HCT116 (cell line): ENCODE measurements at regions not wholly inside any gene's neighbourhood (a gene's known extent, or its start where the extent isn't known, plus 50 kb on each side); places are given as distances from the start of the nearest gene placed in this dataset.

ENCODE experiments used
- ATAC-seq: fragments of 200-7000 bp; cut with Tn5 transposase; 2 replicates; pipeline ENCODE4 v1.9.1; 2020; ENCODE audit warnings: mild to moderate bottlenecking, moderate library complexity
- BruUV-seq: library from RNA; stranded (reverse); fragments of 400-500 nt; replicated peaks from 2 replicates; lab custom pipeline; 2021; lab: Mats Ljungman, UMichigan
- CTCF ChIA-PET: fragments of 300-600 bp; sonication (Branson Sonifier 250); formaldehyde crosslinking; loops from one replicate; lab custom pipeline; 2021; ENCODE audit warnings: antibody characterized with exemption; lab: Charles Lee
- POLR2A ChIA-PET: fragments of 300-600, 350-600 bp; sonication (Branson Sonifier 250); formaldehyde crosslinking; loops from one replicate; lab custom pipeline; 2021; ENCODE audit warnings: antibody characterized with exemption; lab: Charles Lee
- RAD21 ChIA-PET, 2 experiments: fragments of 300-600 bp; sonication (Branson Sonifier 250); formaldehyde crosslinking; loops; one replicate each; lab custom pipeline; 2023; ENCODE audit warnings: low total read pairs in 2 of 2; ENCODE audit not compliant: uncharacterized antibody in 2 of 2, unreplicated experiment in 2 of 2, low non-redundant PET in 1 of 2; lab: Charles Lee
- DNase-seq: peaks from one replicate; pipeline ENCODE4 v3.0.0-alpha.2; 2010; ENCODE audit warnings: low read depth, low spot score
- H2AFZ ChIP-seq: fragments of 200-600 bp; shearing (Covaris generic), sonication (generic); 2 replicates; pipeline ENCODE4 v1.6.1; 2017; ENCODE audit warnings: low read depth, mixed run types, mixed read lengths, antibody characterized with exemption, low read length; ENCODE audit not compliant: poor library complexity, severe bottlenecking
- H3K27ac ChIP-seq: 2 replicates; pipeline ENCODE4 v1.5.1; 2012; ENCODE audit warnings: low read depth, low read length
- H3K27me3 ChIP-seq: fragments of 200-600 bp; sonication (generic); 2 replicates; pipeline ENCODE4 v1.6.1; 2016; ENCODE audit warnings: mixed run types, low read length, mixed read lengths; ENCODE audit not compliant: insufficient read depth
- H3K36me3 ChIP-seq, 2 experiments: fragments of 200-500 bp in 1 of 2; fragments of 200-600 bp in 1 of 2; sonication (Bioruptor generic) in 1 of 2; sonication (generic) in 1 of 2; 2 replicates each; pipeline versions ENCODE4 v1.5.1 to v1.6.1; 2014 to 2016; ENCODE audit warnings: low read length in 2 of 2, inconsistent platforms in 1 of 2, mixed read lengths in 1 of 2, mixed run types in 1 of 2; ENCODE audit not compliant: insufficient read depth in 2 of 2, control insufficient read depth in 1 of 2
- H3K4me1 ChIP-seq, 2 experiments: fragments of 200-600 bp in 1 of 2; sonication (generic) in 1 of 2; 2 replicates each; pipeline versions ENCODE4 v1.5.1 to v1.6.1; 2012 to 2017; ENCODE audit warnings: low read length in 2 of 2, inconsistent platforms in 1 of 2, mild to moderate bottlenecking in 1 of 2, mixed read lengths in 1 of 2, mixed run types in 1 of 2, moderate library complexity in 1 of 2; ENCODE audit not compliant: insufficient read depth in 2 of 2, control insufficient read depth in 1 of 2
- H3K4me2 ChIP-seq: fragments of 200-600 bp; sonication (generic); 2 replicates; pipeline ENCODE4 v1.6.1; 2017; ENCODE audit warnings: mixed run types, low read length, mixed read lengths
- H3K4me3 ChIP-seq, 2 experiments: fragments of 200-600 bp in 1 of 2; sonication (generic) in 1 of 2; replicated peaks in 1 of 2; 2 replicates each; pipeline ENCODE4 v1.5.1; 2011 to 2016; ENCODE audit warnings: low read length in 2 of 2, control low read depth in 1 of 2, low read depth in 1 of 2, mild to moderate bottlenecking in 1 of 2, mixed read lengths in 1 of 2, mixed run types in 1 of 2
- H3K79me2 ChIP-seq: fragments of 200-600 bp; sonication (generic); 2 replicates; pipeline ENCODE4 v1.6.1; 2017; ENCODE audit warnings: mild to moderate bottlenecking, mixed run types, low read length, moderate library complexity, mixed read lengths; ENCODE audit not compliant: insufficient read depth
- H3K9ac ChIP-seq: fragments of 200-600 bp; sonication (generic); 2 replicates; pipeline ENCODE4 v1.6.1; 2016; ENCODE audit warnings: low read length, mixed read lengths
- H3K9me2 ChIP-seq: fragments of 200-600 bp; sonication (generic), shearing (Covaris generic); 2 replicates; pipeline ENCODE4 v1.6.1; 2017; ENCODE audit warnings: mixed run types, mild to moderate bottlenecking, moderate library complexity; ENCODE audit not compliant: insufficient read depth
- H3K9me3 ChIP-seq, 2 experiments: fragments of 200-500 bp in 1 of 2; fragments of 200-600 bp in 1 of 2; sonication (Bioruptor generic) in 1 of 2; sonication (generic) in 1 of 2; 2 replicates each; pipeline ENCODE4 v1.6.1; 2014 to 2017; ENCODE audit warnings: low read length in 2 of 2, mixed read lengths in 2 of 2, inconsistent platforms in 1 of 2, low read depth in 1 of 2, mild to moderate bottlenecking in 1 of 2, mixed run types in 1 of 2, moderate library complexity in 1 of 2; ENCODE audit not compliant: control insufficient read depth in 1 of 2, insufficient read depth in 1 of 2
- H4K20me1 ChIP-seq: fragments of 200-600 bp; sonication (generic), shearing (Covaris generic); 2 replicates; pipeline ENCODE4 v1.6.1; 2017; ENCODE audit warnings: mixed run types, mild to moderate bottlenecking, moderate library complexity; ENCODE audit not compliant: insufficient read depth
- CBX3 ChIP-seq: IDR thresholded peaks from 2 replicates; pipeline ENCODE4 v1.6.1; 2012; ENCODE audit warnings: low read depth
- CEBPB ChIP-seq: IDR thresholded peaks from 2 replicates; pipeline ENCODE4 v1.6.1; 2012; ENCODE audit warnings: low read depth
- EZH2 ChIP-seq: fragments of 200-600 bp; sonication (generic); IDR thresholded peaks from 2 replicates; pipeline ENCODE4 v1.6.1; 2017; ENCODE audit warnings: antibody characterized with exemption, mixed run types
- SRF ChIP-seq: IDR thresholded peaks from 2 replicates; pipeline ENCODE4 v1.6.1; 2012; ENCODE audit warnings: low read depth
- TCF7L2 ChIP-seq: IDR thresholded peaks from 2 replicates; pipeline ENCODE4 v1.7.0; 2011; ENCODE audit warnings: borderline replicate concordance, inconsistent platforms; ENCODE audit not compliant: insufficient read depth, insufficient read length; ENCODE audit errors: extremely low read depth
- intact Hi-C: fragments of 100-400 bp; cut with micrococcal nuclease; formaldehyde crosslinking; loops from 2 replicates; pipeline ENCODE4 v1.10.0; 2022
- TF ChIP-seq, protein P1 (sequence below): IDR thresholded peaks from 2 replicates; pipeline ENCODE4 v1.6.1; 2012
- TF ChIP-seq, protein P2 (sequence below): IDR thresholded peaks from 2 replicates; pipeline ENCODE4 v1.6.1; 2012; ENCODE audit warnings: low read depth

DNA sequence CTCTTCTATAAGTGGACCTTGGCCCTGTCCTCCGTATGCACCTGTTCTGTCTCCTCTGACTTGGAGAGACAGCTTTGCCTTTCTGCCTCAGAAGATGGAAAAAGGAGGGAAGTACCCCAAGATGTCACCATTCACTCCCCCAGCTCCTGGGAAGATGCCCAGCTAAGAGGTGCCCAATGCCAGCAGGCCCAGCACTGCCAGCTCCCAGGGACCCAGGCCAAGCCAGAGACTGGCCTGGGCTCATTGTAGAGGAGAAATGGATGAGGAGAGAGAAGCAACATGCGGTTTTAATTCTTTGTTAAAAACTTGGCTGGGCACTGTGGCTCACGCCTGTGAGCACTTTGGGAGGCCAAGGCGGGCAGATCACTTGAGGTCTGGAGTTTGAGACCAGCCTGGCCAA lies 111.5 kb upstream of the ZNF507 start:
- no peak overlapping the region for H2AFZ ChIP-seq
- intact Hi-C loops, result no loop called here
- no peaks in the 10 kb centered on the region for H3K36me3 ChIP-seq
- POLR2A ChIA-PET, result no interaction called here
- no peaks in the 10 kb centered on the region for H3K4me1 ChIP-seq
- CTCF ChIA-PET, result no interaction called here
- RAD21 ChIA-PET, result no interaction called here
- no peak overlapping the region for H3K9ac ChIP-seq
- H3K9me3 ChIP-seq, result no peaks in the 10 kb centered on the region
- no peak overlapping the region for H3K4me3 ChIP-seq
- BruUV-seq, result no TSS peak
- no peaks in the 10 kb centered on the region for H3K79me2 ChIP-seq
- no peak overlapping the region for H3K4me2 ChIP-seq
- H3K27me3 ChIP-seq, result peaks cover 2% of the 10 kb centered on the region; the same call in 1 of the 2 replicates
- ATAC-seq (no peak), DNase-seq (no peak)
- H4K20me1 ChIP-seq, result no peaks in the 10 kb centered on the region
- H3K9me2 ChIP-seq, result no peaks in the 10 kb centered on the region
- H3K27ac ChIP-seq, result no peak overlapping the region
- TF ChIP-seq, protein P1, sequence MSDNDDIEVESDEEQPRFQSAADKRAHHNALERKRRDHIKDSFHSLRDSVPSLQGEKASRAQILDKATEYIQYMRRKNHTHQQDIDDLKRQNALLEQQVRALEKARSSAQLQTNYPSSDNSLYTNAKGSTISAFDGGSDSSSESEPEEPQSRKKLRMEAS, result no peak
- TF ChIP-seq SRF (no peak), EZH2 (no peak), CBX3 (no peak), TCF7L2 (no peak), CEBPB (no peak)
- TF ChIP-seq, protein P2, sequence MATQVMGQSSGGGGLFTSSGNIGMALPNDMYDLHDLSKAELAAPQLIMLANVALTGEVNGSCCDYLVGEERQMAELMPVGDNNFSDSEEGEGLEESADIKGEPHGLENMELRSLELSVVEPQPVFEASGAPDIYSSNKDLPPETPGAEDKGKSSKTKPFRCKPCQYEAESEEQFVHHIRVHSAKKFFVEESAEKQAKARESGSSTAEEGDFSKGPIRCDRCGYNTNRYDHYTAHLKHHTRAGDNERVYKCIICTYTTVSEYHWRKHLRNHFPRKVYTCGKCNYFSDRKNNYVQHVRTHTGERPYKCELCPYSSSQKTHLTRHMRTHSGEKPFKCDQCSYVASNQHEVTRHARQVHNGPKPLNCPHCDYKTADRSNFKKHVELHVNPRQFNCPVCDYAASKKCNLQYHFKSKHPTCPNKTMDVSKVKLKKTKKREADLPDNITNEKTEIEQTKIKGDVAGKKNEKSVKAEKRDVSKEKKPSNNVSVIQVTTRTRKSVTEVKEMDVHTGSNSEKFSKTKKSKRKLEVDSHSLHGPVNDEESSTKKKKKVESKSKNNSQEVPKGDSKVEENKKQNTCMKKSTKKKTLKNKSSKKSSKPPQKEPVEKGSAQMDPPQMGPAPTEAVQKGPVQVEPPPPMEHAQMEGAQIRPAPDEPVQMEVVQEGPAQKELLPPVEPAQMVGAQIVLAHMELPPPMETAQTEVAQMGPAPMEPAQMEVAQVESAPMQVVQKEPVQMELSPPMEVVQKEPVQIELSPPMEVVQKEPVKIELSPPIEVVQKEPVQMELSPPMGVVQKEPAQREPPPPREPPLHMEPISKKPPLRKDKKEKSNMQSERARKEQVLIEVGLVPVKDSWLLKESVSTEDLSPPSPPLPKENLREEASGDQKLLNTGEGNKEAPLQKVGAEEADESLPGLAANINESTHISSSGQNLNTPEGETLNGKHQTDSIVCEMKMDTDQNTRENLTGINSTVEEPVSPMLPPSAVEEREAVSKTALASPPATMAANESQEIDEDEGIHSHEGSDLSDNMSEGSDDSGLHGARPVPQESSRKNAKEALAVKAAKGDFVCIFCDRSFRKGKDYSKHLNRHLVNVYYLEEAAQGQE, result no peak
